Smooth muscle cell (in vitro differentiated cells): ENCODE measurements at regions not wholly inside any gene's neighbourhood (a gene's known extent, or its start where the extent isn't known, plus 50 kb on each side); places are given as distances from the start of the nearest gene placed in this dataset.

ENCODE experiments used
- DNase-seq: peaks from one replicate; lab custom pipeline; 2025; ENCODE audit not compliant: unreplicated experiment; lab: John Stamatoyannopoulos, UW
- H2AFZ ChIP-seq: fragments of 200-600 bp; sonication (generic); 2 replicates; pipeline ENCODE4 v1.6.0; 2016; ENCODE audit warnings: antibody characterized with exemption, low read depth, mild to moderate bottlenecking
- H3F3A ChIP-seq: fragments of 200-600 bp; sonication (generic); 2 replicates; pipeline ENCODE4 v1.6.0; 2017; ENCODE audit warnings: antibody characterized with exemption, low read depth
- H3K27ac ChIP-seq: fragments of 200-600 bp; sonication (generic); 2 replicates; pipeline ENCODE4 v1.5.1; 2016; ENCODE audit warnings: low read depth, mild to moderate bottlenecking
- H3K27me3 ChIP-seq: fragments of 200-600 bp; sonication (generic); 2 replicates; pipeline ENCODE4 v1.6.1; 2016; ENCODE audit warnings: low read depth, mild to moderate bottlenecking
- H3K36me3 ChIP-seq: fragments of 200-600 bp; sonication (generic); 2 replicates; pipeline ENCODE4 v1.5.1; 2016; ENCODE audit warnings: low read depth
- H3K4me1 ChIP-seq: fragments of 200-600 bp; sonication (generic); 2 replicates; pipeline ENCODE4 v1.5.1; 2016; ENCODE audit warnings: low read depth
- H3K4me2 ChIP-seq: fragments of 200-600 bp; sonication (generic); 2 replicates; pipeline ENCODE4 v1.6.0; 2016; ENCODE audit warnings: mild to moderate bottlenecking
- H3K4me3 ChIP-seq: fragments of 200-600 bp; sonication (generic); 2 replicates; pipeline ENCODE4 v1.5.1; 2016; ENCODE audit warnings: mild to moderate bottlenecking
- H3K79me2 ChIP-seq: fragments of 200-600 bp; sonication (generic); 2 replicates; pipeline ENCODE4 v1.6.0; 2016; ENCODE audit warnings: low read depth, mild to moderate bottlenecking
- H3K9ac ChIP-seq: fragments of 200-600 bp; sonication (generic); 2 replicates; pipeline ENCODE4 v1.6.0; 2016; ENCODE audit warnings: low read depth
- H3K9me3 ChIP-seq: fragments of 200-600 bp; sonication (generic); replicated peaks from 2 replicates; pipeline ENCODE4 v1.5.1; 2016; ENCODE audit warnings: low read depth
- H4K20me1 ChIP-seq: fragments of 200-600 bp; sonication (generic); 2 replicates; pipeline ENCODE4 v1.6.0; 2016; ENCODE audit warnings: low read depth
- CTCF ChIP-seq: fragments of 200-600 bp; sonication (generic); IDR thresholded peaks from 2 replicates; pipeline ENCODE4 v1.5.1; 2017; ENCODE audit warnings: borderline replicate concordance, mild to moderate bottlenecking, antibody characterized with exemption; ENCODE audit not compliant: insufficient read depth, poor library complexity, severe bottlenecking
- WGBS: methylation state at CpG from one replicate; pipeline ENCODE4 v1.1.7; 2016; ENCODE audit warnings: low lambda C conversion rate; 5-methylcytosine and 5-hydroxymethylcytosine counted together

GRCh38 chr2:12178289-12179080 is 432.1 kb downstream of the LPIN1 start:
- H3K4me2 ChIP-seq = no peak overlapping the region
- no peaks in the 10 kb centered on the region for H3K36me3 ChIP-seq
- no peaks in the 10 kb centered on the region for H3K4me1 ChIP-seq
- H3K79me2 ChIP-seq = no peaks in the 10 kb centered on the region
- H3K27ac ChIP-seq = no peak overlapping the region
- no peaks in the 10 kb centered on the region for H4K20me1 ChIP-seq
- no peak for TF ChIP-seq CTCF
- no peak overlapping the region for H3K9ac ChIP-seq
- no peaks in the 10 kb centered on the region for H3K9me3 ChIP-seq
- no peak for DNase-seq
- WGBS = 98% methylated on average over 6 of the region's 6 CpGs
- no peak overlapping the region for H3K4me3 ChIP-seq
- H3F3A ChIP-seq = peaks cover 5% of the 10 kb centered on the region
- H2AFZ ChIP-seq = no peak overlapping the region
- H3K27me3 ChIP-seq = no peaks in the 10 kb centered on the region

- DNase-seq = no peak
- TF ChIP-seq CTCF = no peak
- Histone ChIP-seq H3K27me3 (no peaks in the 10 kb centered on the region), H3K4me3 (no peak overlapping the region), H3K36me3 (no peaks in the 10 kb centered on the region), H3K4me1 (no peaks in the 10 kb centered on the region), H3F3A (peaks cover 5% of the 10 kb centered on the region), H3K4me2 (no peak overlapping the region), H3K27ac (no peak overlapping the region), H2AFZ (no peak overlapping the region), H4K20me1 (no peaks in the 10 kb centered on the region), H3K9me3 (no peaks in the 10 kb centered on the region), H3K9ac (no peak overlapping the region), H3K79me2 (no peaks in the 10 kb centered on the region)
- WGBS = 85% methylated on average over 2 of the region's 2 CpGs
These were observed 433.6 kb downstream of the LPIN1 start for GRCh38 chr2:12180031-12180430.

GRCh38 chr2:12183032-12183645 is 436.7 kb downstream of the LPIN1 start:
- Histone ChIP-seq H3K9me3 (no peaks in the 10 kb centered on the region), H3K27ac (no peak overlapping the region), H3K4me3 (no peak overlapping the region), H3K27me3 (no peaks in the 10 kb centered on the region), H3K9ac (no peak overlapping the region), H3F3A (no peaks in the 10 kb centered on the region), H3K4me2 (no peak overlapping the region), H3K36me3 (no peaks in the 10 kb centered on the region), H2AFZ (no peak overlapping the region), H4K20me1 (no peaks in the 10 kb centered on the region), H3K79me2 (no peaks in the 10 kb centered on the region), H3K4me1 (no peaks in the 10 kb centered on the region)
- no peak for DNase-seq
- WGBS = 39% methylated on average over 3 of the region's 3 CpGs
- no peak for TF ChIP-seq CTCF

GRCh38 chr2:12192762-12193161 is 446.3 kb downstream of the LPIN1 start:
- no peak overlapping the region for H3K4me3 ChIP-seq
- 88% methylated on average over 5 of the region's 5 CpGs for WGBS
- no peaks in the 10 kb centered on the region for H3F3A ChIP-seq
- no peak for TF ChIP-seq CTCF
- H3K4me1 ChIP-seq = no peaks in the 10 kb centered on the region
- H3K79me2 ChIP-seq = no peaks in the 10 kb centered on the region
- H3K9ac ChIP-seq = no peak overlapping the region
- H4K20me1 ChIP-seq = no peaks in the 10 kb centered on the region
- no peaks in the 10 kb centered on the region for H3K27me3 ChIP-seq
- no peaks in the 10 kb centered on the region for H3K9me3 ChIP-seq
- no peak for DNase-seq
- H3K4me2 ChIP-seq = no peak overlapping the region
- H3K36me3 ChIP-seq = no peaks in the 10 kb centered on the region
- H3K27ac ChIP-seq = no peak overlapping the region
- H2AFZ ChIP-seq = no peak overlapping the region
